ENCODE measurements at regions not wholly inside any gene's neighbourhood (a gene's known extent, or its start where the extent isn't known, plus 50 kb on each side); places are given as distances from the start of the nearest gene placed in this dataset.

DNA sequence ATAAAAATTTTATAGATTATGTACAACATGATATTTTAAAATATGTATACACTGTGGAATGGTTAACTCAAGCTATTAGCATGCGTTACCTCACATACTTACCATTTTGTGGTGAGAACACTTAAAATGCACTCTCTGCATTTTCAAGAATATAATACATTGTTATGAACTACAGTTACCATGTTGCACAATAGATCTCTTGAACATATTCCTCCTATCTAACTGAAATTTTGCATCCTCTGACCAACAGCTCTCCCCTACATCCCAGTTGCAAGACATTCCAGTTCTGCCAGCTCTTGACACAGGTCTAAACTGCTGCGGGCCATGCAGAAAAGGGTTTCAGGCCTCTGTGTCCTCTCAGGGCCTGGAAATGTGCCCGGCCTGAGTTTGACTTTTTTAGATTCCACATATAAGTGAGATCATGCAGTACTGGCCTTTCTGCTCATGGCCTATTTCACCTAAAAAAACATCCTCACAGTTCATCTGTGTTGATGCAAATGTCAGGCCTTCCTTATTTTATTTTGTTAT, 113.7 kb downstream of the CDCA7 start:
- H3K27ac ChIP-seq (ENCODE audit: low read depth, low read length, poor library complexity, severe bottlenecking), result no peak overlapping the region
- CTCF ChIA-PET, result no interaction called here
- H3K27me3 ChIP-seq (replicated peaks; ENCODE audit: insufficient read depth, low read depth, low read length, poor library complexity), result no peaks in the 10 kb centered on the region
- no peaks in the 10 kb centered on the region for H3K36me3 ChIP-seq (ENCODE audit: insufficient read depth, low read length, poor library complexity, severe bottlenecking)
- no TSS peak for BruUV-seq (replicated peaks)
- no peaks in the 10 kb centered on the region for H3K4me1 ChIP-seq (ENCODE audit: insufficient read depth, low read length, poor library complexity, severe bottlenecking)
- no peaks in the 10 kb centered on the region for H3K9me3 ChIP-seq (ENCODE audit: low read depth, low read length, poor library complexity, severe bottlenecking)
- intact Hi-C loops (cut with micrococcal nuclease; ENCODE audit: unreplicated experiment), result no loop called here
- H3K4me3 ChIP-seq (ENCODE audit: low read depth, low read length, poor library complexity, severe bottlenecking), result no peak overlapping the region
- POLR2A ChIA-PET (ENCODE audit: low non-redundant PET), result no interaction called here
- TF ChIP-seq EZH2 (IDR thresholded peaks at IDR 0.05; ENCODE audit: borderline replicate concordance, low read depth, low read length, poor library complexity, severe bottlenecking), result no peak
- TF ChIP-seq, protein P1, sequence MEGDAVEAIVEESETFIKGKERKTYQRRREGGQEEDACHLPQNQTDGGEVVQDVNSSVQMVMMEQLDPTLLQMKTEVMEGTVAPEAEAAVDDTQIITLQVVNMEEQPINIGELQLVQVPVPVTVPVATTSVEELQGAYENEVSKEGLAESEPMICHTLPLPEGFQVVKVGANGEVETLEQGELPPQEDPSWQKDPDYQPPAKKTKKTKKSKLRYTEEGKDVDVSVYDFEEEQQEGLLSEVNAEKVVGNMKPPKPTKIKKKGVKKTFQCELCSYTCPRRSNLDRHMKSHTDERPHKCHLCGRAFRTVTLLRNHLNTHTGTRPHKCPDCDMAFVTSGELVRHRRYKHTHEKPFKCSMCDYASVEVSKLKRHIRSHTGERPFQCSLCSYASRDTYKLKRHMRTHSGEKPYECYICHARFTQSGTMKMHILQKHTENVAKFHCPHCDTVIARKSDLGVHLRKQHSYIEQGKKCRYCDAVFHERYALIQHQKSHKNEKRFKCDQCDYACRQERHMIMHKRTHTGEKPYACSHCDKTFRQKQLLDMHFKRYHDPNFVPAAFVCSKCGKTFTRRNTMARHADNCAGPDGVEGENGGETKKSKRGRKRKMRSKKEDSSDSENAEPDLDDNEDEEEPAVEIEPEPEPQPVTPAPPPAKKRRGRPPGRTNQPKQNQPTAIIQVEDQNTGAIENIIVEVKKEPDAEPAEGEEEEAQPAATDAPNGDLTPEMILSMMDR (conservative IDR thresholded peaks at IDR 0.05; ENCODE audit: low read depth, low read length), result no peak
- no peak for DNase-seq (ENCODE audit: low spot score)

DNA sequence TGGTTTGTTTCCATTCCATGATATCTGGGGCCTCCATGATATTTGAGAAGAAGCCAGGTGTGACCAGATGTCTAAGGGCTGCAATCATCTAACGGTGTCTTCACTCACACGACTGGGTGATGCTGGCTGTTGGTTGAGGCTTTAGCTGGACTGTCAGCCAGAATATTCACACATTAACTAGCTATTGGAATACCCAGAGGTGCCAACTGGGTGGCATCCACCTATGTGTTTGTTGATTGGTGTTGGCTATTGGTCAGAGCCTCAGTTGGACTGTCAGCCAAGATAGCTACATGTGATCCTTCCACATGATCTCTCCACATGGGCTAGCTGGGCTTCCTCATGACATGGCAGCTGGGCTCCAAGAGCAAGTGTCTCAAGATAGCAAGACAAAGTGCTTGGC, 117.4 kb downstream of the CDCA7 start:
- no peak for TF ChIP-seq EZH2 (IDR thresholded peaks at IDR 0.05; ENCODE audit: borderline replicate concordance, low read depth, low read length, poor library complexity, severe bottlenecking)
- TF ChIP-seq, protein P1 (conservative IDR thresholded peaks at IDR 0.05; ENCODE audit: low read depth, low read length), result no peak
- ChIA-PET CTCF (no interaction called here), POLR2A (ENCODE audit: low non-redundant PET) (no interaction called here)
- Histone ChIP-seq H3K4me3 (ENCODE audit: low read depth, low read length, poor library complexity, severe bottlenecking) (no peak overlapping the region), H3K27ac (ENCODE audit: low read depth, low read length, poor library complexity, severe bottlenecking) (no peak overlapping the region), H3K36me3 (ENCODE audit: insufficient read depth, low read length, poor library complexity, severe bottlenecking) (no peaks in the 10 kb centered on the region), H3K4me1 (ENCODE audit: insufficient read depth, low read length, poor library complexity, severe bottlenecking) (no peaks in the 10 kb centered on the region), H3K9me3 (ENCODE audit: low read depth, low read length, poor library complexity, severe bottlenecking) (no peaks in the 10 kb centered on the region), H3K27me3 (replicated peaks; ENCODE audit: insufficient read depth, low read depth, low read length, poor library complexity) (peaks cover 4% of the 10 kb centered on the region)
- no TSS peak for BruUV-seq (replicated peaks)
- no peak for DNase-seq (ENCODE audit: low spot score)
- intact Hi-C loops (cut with micrococcal nuclease; ENCODE audit: unreplicated experiment), result no loop called here

DNA sequence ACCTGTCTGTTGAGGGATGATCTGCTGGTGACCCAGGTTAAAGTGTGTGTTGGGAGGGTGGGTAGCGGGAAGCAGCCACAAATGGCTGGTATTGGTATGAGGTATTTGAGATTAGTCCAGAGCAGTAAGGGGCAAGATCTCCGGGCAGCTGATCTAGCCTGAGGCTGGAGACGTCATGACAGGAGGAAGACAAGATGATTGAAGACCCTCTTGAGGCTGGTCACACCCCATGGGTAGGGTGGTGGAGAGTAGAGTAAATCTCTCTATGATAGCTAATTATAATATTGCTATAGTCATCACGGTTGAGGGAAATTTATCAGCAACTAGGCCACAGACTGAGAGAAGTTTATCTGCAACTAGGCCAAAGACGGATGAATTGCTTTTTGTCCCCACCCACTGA, 128.5 kb downstream of the CDCA7 start:
- ChIA-PET POLR2A (ENCODE audit: low non-redundant PET) (no interaction called here), CTCF (no interaction called here)
- DNase-seq (ENCODE audit: low spot score), result no peak

More for the DNA sequence above, 128.5 kb downstream of the CDCA7 start:
- no peaks in the 10 kb centered on the region for H3K36me3 ChIP-seq (ENCODE audit: insufficient read depth, low read length, poor library complexity, severe bottlenecking)
- no peaks in the 10 kb centered on the region for H3K4me1 ChIP-seq (ENCODE audit: insufficient read depth, low read length, poor library complexity, severe bottlenecking)
- intact Hi-C loops (cut with micrococcal nuclease; ENCODE audit: unreplicated experiment), result no loop called here
- BruUV-seq (replicated peaks), result no TSS peak
- H3K9me3 ChIP-seq (ENCODE audit: low read depth, low read length, poor library complexity, severe bottlenecking), result no peaks in the 10 kb centered on the region
- H3K4me3 ChIP-seq (ENCODE audit: low read depth, low read length, poor library complexity, severe bottlenecking), result no peak overlapping the region
- peaks cover 15% of the 10 kb centered on the region for H3K27me3 ChIP-seq (replicated peaks; ENCODE audit: insufficient read depth, low read depth, low read length, poor library complexity)
- H3K27ac ChIP-seq (ENCODE audit: low read depth, low read length, poor library complexity, severe bottlenecking), result no peak overlapping the region
- no peak for TF ChIP-seq EZH2 (IDR thresholded peaks at IDR 0.05; ENCODE audit: borderline replicate concordance, low read depth, low read length, poor library complexity, severe bottlenecking)
- TF ChIP-seq, protein P1 (conservative IDR thresholded peaks at IDR 0.05; ENCODE audit: low read depth, low read length), result no peak

All from A673 (cell line).